Stimulated activated CD4-positive, alpha-beta T cell treated with anti-CD3 and anti-CD28 coated beads, Interleukin-4, amount 100 ng/mL, for 4 hours (primary cell): ENCODE measurements at regions not wholly inside any gene's neighbourhood (a gene's known extent, or its start where the extent isn't known, plus 50 kb on each side); places are given as distances from the start of the nearest gene placed in this dataset.

Experiments used
- DNase-seq, 2 experiments: peaks; one replicate each; pipeline ENCODE4 v3.0.0-alpha.2; 2020

DNA sequence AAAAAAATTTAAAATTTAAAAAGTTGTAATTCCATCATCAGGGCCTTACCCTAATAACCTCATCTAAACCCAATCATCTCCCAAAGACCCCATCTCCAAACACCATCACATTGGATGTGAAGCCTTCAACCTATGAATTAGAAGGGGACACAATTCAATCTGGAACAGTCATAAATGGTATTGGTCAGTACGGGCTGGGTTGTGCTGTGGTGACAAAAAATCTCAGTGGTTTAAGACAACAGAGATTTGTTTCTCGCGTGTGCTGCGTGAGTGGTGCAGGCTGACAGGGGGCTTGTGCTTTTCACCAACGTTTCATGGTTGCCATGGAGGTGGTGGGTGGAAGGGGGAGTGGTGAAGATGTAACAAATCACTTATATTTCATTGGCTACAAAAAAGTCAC lies 174.5 kb downstream of the INHBB start:
- DNase-seq: no peak

DNA sequence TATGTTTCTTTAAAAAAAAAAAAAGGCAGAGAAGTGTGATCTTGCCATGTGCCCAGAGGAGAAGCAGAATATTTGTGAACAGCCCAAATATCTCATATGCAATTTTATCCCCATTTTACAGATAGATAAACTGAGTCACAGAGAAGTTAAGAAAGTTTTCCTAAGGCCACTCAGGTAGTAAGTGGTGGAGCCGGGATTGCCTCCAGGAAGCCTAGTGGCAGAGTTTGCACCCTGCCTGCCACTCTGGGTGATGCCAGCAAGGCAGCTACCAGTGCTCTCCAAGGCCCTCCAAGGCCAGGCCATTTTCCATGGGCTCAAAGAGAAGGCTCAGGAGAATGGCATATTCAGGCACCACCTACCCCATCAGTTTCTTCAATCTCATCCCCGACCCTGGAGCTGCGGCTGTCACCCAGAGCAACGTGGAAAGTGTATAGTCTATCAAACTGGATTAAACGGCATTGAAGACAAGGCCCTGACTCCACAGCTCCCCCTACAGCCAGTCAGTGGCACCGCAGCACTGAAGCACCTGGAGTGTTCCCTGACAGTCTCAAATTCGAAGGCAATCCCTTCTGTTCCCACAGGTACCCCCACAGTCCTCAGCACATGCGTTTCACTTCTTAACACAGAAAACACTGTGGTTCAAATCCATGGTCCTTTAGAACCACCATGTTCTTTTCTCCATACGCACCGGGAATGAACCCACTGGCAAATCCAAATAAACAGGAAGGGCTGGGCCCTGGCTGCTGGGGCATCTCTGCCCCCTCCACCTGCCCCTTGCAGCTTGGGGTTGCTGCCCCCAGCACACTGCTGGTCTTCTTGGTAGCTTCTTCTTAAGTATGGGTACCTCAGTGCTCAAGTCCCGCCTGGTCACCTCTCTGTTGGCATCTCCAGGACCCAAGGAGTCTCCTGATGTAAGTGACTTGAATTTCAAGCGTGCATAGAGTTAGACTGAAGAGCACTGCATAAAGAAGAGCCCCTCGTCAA lies 175.3 kb downstream of the INHBB start:
- DNase-seq: peak in 1 of 2 experiments; percentile 5

DNA sequence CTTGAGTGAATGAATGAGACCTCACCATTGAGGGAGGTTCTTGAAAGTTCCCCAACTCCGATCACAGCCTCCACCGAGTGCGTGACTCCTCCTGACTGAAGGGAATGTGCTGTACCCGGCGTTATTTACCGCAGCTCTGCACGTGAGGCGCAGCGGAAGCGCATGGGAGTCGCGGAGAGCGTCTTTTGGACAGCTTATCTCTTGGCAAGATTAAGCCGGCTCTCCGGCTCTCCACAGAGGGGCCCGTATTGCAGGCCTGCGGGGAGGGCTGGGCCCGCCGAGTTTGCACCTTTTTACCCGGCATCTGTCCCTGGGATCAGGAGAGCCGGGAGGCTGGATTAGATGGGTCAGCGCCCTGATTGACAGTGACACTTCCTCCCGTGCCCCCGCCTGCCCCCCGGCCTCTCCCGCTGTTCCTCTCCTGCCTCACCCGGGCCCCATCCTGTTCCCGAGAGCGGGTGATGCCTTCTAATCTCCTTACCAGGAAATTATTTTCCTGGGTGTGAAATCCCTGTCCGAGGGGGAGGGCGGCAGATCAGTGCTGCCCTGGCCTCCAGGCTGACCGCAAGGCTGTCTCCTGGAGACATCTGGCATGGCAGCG lies 176.3 kb downstream of the INHBB start:
- no peak for DNase-seq

DNA sequence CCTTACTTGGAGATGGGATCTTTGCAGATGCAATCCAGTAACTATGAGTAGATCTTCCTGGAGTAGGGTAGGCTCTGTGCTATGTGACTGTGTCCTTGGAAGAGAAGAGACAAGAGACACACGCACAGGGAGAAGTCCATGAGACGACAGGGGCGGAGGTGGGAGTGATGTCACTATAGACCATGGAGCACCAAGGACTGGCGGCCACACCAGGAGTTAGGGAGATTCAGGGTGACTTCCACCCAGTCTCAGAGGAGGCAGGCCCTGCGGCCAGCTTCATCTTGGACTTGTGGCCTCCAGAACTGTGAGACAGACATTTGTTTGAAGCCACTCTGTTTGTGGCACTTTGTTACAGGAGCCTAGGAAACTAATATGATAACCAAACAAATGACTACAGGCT lies 177.8 kb downstream of the INHBB start:
- DNase-seq: no peak

DNA sequence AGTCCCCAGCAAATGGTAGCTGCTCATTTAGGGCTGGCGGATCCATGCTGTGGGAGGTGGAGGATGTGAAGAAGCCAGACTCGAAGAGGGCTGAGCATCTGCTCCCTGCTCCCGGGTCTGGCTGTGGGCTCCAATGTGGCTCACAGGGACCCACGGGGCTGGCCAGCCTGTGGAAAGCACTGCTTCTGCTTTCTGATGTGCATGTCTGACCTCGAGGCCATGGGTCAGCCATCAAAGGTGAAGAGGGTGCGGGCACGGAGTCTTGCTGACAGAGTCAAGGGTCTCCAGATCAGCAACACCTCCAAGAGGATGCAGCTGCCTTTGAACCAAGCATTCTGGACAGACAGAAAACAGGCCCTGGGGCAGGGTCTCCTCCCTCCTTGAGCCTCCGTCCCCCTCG lies 178.2 kb downstream of the INHBB start:
- no peak for DNase-seq

DNA sequence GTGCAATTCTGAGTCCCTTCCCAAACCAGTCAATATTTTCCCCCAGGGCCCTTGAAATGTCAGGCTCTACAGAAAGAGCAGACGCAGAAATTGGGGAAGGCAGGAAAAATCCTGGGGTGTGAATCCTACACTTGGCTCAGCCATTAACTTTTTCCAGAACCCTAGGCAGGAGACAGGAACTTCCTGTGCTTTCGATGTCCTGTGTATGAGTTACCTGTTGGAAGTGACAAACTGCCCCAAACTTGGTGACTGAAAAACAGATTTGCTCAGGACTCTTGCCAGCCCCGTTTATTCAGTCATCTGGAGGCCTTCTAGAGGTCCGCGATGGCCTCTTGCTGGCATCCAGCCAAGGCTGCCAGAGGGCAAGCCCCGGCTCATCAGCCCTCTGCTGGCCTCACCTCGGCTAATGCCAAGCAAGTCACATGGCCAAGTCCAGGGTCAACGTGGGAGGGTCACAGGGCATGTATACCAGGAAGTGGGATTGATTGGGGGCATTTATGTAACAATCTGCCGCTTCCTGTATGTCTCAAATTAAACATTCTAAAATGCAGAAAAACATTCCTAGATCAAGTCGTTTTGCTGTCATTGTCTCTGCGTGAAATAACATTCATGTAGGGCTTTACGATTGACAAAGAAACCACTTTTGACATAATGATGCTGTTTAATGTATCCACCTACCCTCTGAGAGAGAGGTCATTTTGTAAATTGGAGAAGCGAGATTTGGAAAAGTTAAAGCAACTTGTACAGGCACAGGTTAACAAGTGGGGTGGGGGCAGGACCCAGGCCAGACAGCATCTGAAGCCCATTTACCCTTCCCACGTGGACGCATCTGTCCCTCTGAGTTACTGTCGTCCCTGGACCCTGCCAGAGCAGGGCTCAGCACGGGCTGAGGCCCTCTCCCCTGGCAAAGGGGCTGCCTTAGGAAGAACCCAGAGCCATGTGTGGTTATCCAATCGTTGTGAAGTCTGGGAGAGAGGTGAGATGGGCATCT lies 179.4 kb downstream of the INHBB start:
- DNase-seq: no peak

DNA sequence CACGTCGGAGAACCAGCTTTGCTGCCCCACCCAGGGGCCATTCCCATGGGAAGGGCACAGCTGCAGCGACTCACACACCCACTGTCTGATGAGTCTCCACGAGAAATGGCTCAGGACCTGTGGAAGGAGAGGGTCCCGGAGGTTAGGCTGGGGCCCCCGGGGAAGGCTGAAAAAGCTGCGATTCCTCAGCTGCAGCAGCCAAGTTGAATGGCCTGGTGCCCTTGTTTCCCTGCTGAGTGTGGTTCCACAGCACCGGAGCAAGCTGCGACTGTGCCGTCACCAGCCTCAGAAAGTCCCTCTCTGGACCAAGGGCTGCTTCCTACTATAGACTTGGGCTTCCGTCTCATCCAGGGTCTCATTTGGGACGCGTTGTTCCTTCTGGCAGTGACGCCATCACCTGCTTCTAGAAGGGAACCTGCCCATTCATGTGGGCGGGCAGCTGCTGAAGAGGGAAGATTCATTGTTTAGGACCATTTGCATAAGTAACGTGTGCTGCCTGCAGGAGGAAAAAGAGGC lies 180.2 kb downstream of the INHBB start:
- no peak for DNase-seq

DNA sequence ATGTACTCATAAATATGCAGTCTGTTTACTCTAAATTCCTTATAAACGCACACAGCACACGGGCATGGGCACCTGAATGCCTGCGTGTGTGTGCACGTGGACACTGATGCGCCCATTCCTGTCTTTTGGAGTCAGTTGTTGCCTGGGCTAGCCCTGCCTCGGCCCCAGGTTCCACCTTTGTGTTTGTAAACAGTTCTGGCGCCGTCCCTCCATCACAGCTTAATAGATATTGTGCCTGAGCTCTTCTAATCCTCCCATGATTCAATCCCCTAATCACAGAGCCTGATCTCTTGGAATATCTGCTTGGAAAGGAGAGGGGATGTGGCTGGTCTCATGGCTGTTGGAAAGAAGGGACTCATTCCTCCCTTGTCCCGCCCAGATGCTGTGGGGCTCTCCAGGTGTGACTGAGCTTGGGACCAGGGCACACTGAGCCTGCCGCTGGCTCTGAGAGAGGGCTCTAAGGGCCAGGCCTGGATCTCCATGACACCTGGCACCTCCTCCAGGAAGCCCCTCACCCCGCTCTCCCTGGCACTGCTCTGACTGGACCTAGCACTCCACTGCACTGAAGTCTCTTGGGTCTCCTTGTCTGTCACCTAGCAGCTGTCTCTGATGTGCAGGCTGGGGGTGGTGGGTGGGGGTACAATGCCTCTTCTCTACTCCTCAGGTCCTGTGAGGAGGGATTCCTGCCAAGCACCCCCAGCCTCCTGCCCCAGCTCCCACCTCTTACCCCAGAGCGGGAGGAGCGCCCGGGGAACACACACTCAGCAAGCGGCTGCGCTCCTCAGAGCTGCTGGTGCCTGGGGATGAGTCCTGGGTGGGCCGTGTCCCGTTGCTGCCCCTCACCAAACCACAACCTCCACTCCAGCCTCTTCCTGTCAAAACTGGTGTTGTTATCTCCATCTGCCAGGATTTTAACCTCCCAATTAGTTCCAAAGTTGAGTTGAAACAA lies 181.3 kb downstream of the INHBB start:
- no peak for DNase-seq

DNA sequence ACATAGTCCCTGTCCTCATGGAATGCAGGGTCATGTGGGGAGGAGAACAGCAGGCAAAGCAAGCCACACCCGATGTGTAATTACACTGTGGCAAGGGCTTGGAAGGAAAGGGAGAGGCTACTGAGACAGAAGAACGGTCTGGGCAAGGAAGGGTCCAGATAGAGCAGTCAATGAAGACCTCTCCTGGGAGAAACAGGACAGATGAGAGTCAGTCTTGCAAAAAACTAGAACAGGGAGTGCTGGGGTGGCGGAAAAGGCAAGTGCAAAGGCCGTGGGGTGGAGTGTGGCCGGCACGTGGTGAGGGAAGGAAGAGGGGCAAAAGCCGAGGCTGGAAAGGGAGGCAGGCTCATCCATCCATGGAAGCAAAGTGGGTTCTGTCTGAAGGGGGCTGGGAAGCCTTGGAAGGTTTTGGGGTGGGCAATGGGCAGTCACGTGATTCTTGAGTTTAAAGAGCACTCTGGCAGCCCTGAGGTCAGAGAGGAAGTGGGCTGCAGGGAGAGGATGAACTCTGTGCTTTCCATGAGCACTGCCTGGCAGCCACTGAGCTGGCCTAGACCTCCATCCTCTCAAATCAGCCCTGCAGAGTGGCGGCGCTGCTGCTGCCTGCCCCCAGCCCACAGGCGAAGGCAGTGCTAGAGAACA lies 182.2 kb downstream of the INHBB start:
- DNase-seq: no peak

DNA sequence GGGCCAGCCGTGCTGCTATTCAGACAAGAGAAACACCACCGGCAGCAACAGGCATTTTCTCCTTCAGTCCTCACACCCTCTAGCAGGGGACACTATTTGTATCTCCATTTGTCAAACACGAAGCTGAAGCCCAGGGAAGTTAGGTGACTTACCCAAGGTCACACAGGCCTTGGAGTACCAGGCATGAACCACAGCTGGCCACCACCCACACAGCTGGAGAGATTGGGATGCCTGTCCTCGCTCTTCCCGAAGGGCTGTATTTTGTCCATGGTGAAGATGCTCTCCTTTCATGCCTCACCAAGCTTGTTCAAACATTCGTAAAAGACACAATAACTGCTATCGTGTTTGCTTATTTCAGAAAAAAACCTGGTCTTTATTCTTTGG lies 182.7 kb downstream of the INHBB start:
- DNase-seq: no peak

DNA sequence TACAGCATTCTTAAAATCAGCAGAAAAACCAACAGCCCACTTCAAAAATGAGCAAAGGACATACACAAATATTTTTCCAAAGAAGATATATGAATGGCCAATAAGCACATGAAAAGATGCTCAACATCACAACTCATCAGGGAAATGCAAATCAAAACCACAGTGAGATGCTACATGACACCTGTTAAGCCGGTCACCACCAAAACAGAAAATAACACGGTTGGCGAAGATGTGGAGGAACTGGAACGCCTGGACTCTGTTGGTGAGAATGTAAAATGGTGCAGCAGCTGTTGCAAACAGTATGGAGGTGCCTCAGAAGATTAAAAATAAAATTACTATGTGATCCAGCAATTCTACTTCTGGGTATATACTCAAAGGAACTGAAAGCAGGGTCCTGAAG lies 184.8 kb downstream of the INHBB start:
- no peak for DNase-seq

DNA sequence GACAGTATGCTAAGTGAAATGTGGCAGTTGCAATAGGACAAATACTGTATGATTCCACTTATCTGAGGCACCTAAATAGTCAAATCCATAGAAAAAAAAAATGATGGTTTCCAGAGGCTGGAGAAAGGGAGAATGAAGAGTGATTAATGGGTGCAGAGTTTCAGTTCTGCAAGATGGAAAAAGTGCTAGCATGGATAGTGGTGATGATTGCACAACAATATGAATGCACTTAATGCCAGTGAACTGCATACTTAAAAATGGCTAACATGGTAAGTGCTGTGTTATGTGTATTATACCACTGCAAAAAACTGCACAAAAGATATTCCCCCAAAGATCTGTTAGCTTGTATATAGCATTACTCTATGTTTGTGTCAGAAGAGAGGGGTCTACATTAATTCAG lies 185.4 kb downstream of the INHBB start:
- DNase-seq: no peak

DNA sequence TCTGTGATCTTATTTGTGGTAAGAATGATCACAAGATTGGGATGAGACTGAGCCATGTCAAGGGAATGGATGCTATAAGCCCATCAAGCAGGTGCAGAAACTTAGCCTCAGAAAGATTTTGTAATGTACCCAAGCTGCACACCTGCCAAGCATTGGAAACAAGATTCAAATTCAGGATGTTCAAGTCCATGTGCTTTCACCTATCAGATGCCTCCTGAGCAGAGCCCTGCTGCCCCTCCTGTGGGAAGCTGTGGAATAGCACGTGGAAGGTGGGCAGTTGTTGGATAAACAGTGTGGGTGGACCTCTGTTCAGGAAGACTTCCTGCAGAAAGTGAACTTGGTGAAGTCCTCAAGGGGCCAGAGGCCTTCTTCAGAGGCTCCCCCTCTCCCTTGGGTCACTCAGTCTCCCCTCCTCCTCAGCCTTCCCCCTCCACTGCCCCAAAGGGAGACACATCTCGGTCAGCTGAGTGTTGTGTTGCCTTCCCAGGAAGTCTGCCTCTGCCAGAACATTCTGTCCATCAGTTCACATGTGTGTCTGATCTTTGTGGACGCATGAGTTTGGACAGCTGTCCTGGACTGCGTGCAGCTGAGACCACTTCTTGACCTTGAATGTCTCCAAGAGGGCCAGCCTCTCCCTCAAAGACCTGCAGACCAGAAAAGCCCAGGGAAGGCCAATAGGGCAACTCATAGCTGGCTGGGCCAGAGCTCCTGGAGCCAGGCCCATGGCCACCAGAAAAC lies 186.1 kb downstream of the INHBB start:
- no peak for DNase-seq

DNA sequence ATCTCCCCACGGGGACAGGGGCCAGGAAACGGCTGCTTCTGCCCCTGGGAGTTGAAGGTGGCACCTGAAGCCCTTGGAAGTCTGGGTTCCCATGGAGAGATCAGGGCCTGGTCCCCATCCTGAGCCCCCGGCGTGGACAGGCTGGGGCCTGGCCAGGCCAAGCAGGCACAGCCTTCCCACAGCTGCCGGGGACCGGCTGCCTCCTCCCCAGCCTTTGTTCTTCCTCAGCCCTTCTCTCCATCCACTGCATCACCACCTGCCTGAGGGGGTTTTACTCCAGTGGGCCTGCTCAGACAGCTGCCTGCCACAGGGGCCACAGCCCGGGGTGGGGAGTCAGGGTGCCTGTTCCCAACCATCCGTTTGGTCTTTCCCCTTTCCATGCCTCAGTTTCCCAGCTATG lies 187.7 kb downstream of the INHBB start:
- DNase-seq: no peak

DNA sequence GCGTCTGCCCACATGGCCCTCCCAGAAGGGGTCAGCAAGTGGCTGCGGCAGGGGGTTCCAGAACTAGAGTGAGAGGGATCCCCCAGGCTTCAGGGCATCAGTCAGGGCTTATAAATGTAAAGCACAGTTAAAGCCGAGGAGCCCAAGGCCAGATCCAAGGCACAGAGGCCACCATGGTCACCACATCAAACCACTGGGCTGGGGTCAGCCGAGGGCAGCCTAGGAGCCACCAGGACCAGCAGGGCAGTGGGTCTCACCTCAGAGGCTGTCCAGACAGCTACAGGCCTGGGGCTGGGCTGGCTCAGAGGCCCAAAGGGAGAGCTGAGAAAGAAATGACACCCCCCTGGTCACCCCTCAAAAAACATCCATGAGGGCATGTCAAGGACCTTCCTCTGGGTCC lies 188.5 kb downstream of the INHBB start:
- no peak for DNase-seq

DNA sequence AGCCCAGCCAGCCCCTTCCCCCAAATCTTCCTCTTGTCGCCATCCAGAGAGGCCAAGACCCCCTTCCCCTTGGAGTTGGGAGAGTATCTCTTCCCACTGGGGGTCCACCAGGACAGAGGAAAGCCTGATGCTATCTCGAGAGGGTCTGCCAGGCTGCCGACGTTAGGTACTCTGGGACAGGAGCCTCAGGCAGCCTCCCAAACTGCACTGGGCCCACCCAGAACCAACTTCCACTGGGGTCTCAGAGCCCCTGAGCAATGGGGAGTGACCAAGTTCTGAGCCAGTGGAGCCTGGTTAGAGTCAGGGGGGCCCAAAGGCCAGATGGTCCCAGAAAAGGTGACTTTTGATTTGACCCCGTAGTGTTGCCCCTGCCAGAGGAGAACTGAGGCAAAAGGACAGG lies 189.1 kb downstream of the INHBB start:
- no peak for DNase-seq

DNA sequence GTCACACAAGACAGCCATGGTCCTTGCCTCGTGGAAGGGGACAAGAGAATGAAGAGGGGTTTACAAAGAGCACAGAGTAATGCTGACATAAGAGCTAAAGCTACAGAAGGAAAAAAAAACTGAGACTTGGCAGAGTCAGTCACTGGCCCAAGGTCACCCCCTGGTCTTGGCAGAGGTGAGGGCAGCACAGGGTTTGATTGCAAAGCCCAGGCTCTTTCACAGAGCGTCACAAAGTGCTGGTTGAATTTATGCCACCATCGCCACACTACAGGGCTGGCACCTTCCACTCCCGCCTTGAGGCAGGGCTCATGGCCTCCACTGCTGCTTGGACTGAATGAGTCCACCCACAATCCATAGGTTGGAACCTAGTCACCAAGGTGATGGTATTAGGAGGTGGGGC lies 190.2 kb downstream of the INHBB start:
- no peak for DNase-seq

DNA sequence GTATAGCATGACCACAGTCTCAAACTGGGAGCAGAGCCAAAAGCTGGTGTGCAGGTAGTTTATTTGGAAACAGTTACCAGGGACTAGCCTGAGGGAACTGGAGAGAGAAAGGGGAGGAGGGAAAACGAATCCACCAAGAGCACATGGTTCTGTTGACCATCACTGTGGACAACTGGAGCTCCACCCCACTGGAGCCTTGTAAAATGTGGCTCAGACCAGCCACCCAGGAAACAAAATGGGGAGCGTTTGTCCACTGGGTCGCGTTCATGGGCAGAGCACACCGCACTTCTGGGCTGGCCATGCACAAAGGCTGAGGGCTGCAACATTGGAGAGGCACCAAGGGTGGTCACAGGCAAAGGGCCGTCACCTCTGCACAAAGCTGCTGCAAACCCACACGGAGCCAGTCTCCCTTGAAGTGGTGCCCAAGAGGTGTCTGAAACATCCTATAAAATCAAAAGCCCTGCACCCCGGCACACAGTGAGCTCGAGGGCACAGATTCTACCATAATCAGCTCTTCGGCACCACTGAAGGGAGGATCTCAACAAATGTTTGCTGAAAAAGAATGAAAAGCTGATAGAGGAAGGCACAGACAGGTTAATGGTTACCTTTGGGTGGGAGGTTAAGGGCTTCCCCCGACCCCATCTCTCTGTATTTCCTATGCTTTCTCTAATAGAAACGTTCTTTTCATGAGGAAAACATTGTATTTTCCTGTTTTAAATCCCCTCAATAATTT lies 192.9 kb downstream of the INHBB start:
- no peak for DNase-seq

DNA sequence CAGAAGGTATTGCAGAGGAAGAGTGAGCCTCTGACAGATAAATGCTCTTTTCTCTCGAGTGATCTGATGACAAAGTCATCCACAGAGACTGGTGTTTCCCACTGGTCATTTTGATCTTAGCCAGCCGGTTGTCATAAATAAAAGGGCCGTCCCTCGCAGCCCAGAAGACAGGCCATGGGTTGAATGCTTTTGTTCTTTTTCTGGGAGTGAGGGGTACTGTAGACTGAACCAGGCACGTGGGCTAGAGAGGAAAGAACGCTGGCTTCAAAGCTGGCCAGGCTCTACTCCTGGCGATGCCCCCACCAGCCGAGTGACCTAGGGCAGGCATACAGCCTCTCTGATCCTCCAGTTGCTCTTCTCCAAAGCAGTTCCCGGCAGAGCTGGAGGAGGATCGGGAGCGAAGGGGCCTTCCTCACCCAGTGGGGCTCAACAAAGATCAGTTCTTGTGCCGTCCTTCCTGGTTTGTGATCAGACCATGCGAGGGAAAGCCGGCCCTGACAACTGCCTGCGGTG lies 193.5 kb downstream of the INHBB start:
- no peak for DNase-seq
